GM12878 (cell line): ENCODE measurements at regions not wholly inside any gene's neighbourhood (a gene's known extent, or its start where the extent isn't known, plus 50 kb on each side); places are given as distances from the start of the nearest gene placed in this dataset.

ENCODE experiments used
- ATAC-seq: fragments of 200-7000 bp; cut with Tn5 transposase; 3 replicates; pipeline ENCODE4 v1.9.1; 2020; ENCODE audit warnings: mild to moderate bottlenecking, moderate library complexity
- BruUV-seq: library from RNA; stranded (reverse); fragments of 400-500 nt; replicated peaks from 2 replicates; lab custom pipeline; 2021; lab: Mats Ljungman, UMichigan
- CTCF ChIA-PET: fragments of 300-600 bp; sonication (Branson Sonifier 250); formaldehyde crosslinking; extraction: SDS; loops from one replicate; lab custom pipeline; 2021; ENCODE audit warnings: inconsistent platforms; lab: Yijun Ruan, JAX
- POLR2A ChIA-PET: fragments of 350-600 bp; formaldehyde crosslinking; extraction: SDS; loops from one replicate; lab custom pipeline; 2021; ENCODE audit warnings: inconsistent platforms; lab: Charles Lee
- RAD21 ChIA-PET: fragments of 300-600 bp; sonication (Branson Sonifier 250); formaldehyde crosslinking; loops from one replicate; lab custom pipeline; 2023; ENCODE audit warnings: antibody characterized with exemption; ENCODE audit not compliant: unreplicated experiment; lab: Charles Lee
- SMC1A ChIA-PET: fragments of 300-600 bp; sonication (Branson Sonifier 250); formaldehyde crosslinking; loops from one replicate; lab custom pipeline; 2023; ENCODE audit not compliant: unreplicated experiment, uncharacterized antibody; lab: Charles Lee
- DNase-seq: peaks from one replicate; pipeline ENCODE4 v3.0.0-alpha.2; 2011; ENCODE audit warnings: low read depth, low spot score
- FAIRE-seq: peaks from 3 replicates; lab custom pipeline; 2011; peaks lifted over from hg19 to GRCh38; lab: Jason Lieb, UNC
- H2AFZ ChIP-seq: 2 replicates; pipeline ENCODE4 v1.6.0; 2011; ENCODE audit warnings: low read depth, low read length, control low read depth; ENCODE audit not compliant: control insufficient read depth
- H3K27ac ChIP-seq: 2 replicates; pipeline ENCODE4 v1.5.1; 2011; ENCODE audit warnings: control low read depth; ENCODE audit not compliant: control insufficient read depth, insufficient read depth
- H3K27me3 ChIP-seq, 2 experiments: replicated peaks in 1 of 2; 2 replicates each; pipeline versions ENCODE4 v1.6.0 to v1.6.1; 2011; ENCODE audit warnings: low read length in 1 of 2; ENCODE audit not compliant: control insufficient read depth in 2 of 2, insufficient read depth in 2 of 2
- H3K36me3 ChIP-seq, 2 experiments: 2 replicates each; pipeline ENCODE4 v1.5.1; 2011; ENCODE audit warnings: low read length in 1 of 2; ENCODE audit not compliant: control insufficient read depth in 2 of 2, insufficient read depth in 2 of 2
- H3K4me1 ChIP-seq: 2 replicates; pipeline ENCODE4 v1.6.1; 2011; ENCODE audit warnings: mild to moderate bottlenecking, low read length, moderate library complexity, mixed read lengths; ENCODE audit not compliant: control insufficient read depth, insufficient read depth
- H3K4me2 ChIP-seq: 2 replicates; pipeline ENCODE4 v1.6.0; 2011; ENCODE audit warnings: control low read depth; ENCODE audit not compliant: control insufficient read depth, insufficient read depth
- H3K4me3 ChIP-seq: fragments of 200-600 bp; sonication (generic); 2 replicates; pipeline ENCODE4 v1.5.1; 2016
- H3K79me2 ChIP-seq: 2 replicates; pipeline ENCODE4 v1.6.0; 2011; ENCODE audit warnings: low read length; ENCODE audit not compliant: control insufficient read depth, insufficient read depth
- H3K9ac ChIP-seq: 2 replicates; pipeline ENCODE4 v1.8.0; 2011; ENCODE audit warnings: low read length, control low read depth, mixed read lengths; ENCODE audit not compliant: control insufficient read depth, insufficient read depth
- H3K9me3 ChIP-seq: replicated peaks from 3 replicates; pipeline ENCODE4 v1.5.1; 2011; ENCODE audit warnings: mild to moderate bottlenecking, low read length; ENCODE audit not compliant: control insufficient read depth, insufficient read depth
- H4K20me1 ChIP-seq: 2 replicates; pipeline ENCODE4 v1.6.0; 2011; ENCODE audit not compliant: control insufficient read depth, insufficient read depth
- BACH1 ChIP-seq: fragments of 450-650 bp; IDR thresholded peaks from 2 replicates; pipeline ENCODE4 v1.6.1; 2017; ENCODE audit warnings: mild to moderate bottlenecking, borderline replicate concordance
- CBX3 ChIP-seq: fragments of 200-600 bp; sonication (generic); IDR thresholded peaks from 2 replicates; pipeline ENCODE4 v1.6.1; 2016; ENCODE audit warnings: low read depth, borderline replicate concordance
- CHD2 ChIP-seq: IDR thresholded peaks from 2 replicates; pipeline ENCODE4 v1.6.1; 2011; ENCODE audit warnings: low read depth, low read length, improper control_type of control experiment, borderline replicate concordance
- CHD4 ChIP-seq: fragments of 200-600 bp; sonication (generic); IDR thresholded peaks from 2 replicates; pipeline ENCODE4 v1.6.1; 2016; ENCODE audit warnings: mild to moderate bottlenecking
- DPF2 ChIP-seq: fragments of 450-650 bp; IDR thresholded peaks from 2 replicates; pipeline ENCODE4 v1.6.1; 2017; ENCODE audit warnings: mild to moderate bottlenecking
- ESRRA ChIP-seq: IDR thresholded peaks from 2 replicates; pipeline ENCODE4 v1.6.1; 2012; ENCODE audit warnings: mild to moderate bottlenecking, low read length, improper control_type of control experiment
- MXI1 ChIP-seq: fragments of 150-350 bp; IDR thresholded peaks from 2 replicates; pipeline ENCODE4 v1.6.1; 2011; ENCODE audit warnings: low read depth, mild to moderate bottlenecking, inconsistent platforms, low read length, improper control_type of control experiment
- POLR2A ChIP-seq: IDR thresholded peaks from 2 replicates; pipeline ENCODE4 v1.6.1; 2011; ENCODE audit warnings: low read depth, mild to moderate bottlenecking, low read length
- RAD21 ChIP-seq: IDR thresholded peaks from 2 replicates; pipeline ENCODE4 v1.6.1; 2011; ENCODE audit warnings: mild to moderate bottlenecking, low read depth, low read length, moderate library complexity; ENCODE audit not compliant: insufficient read depth
- RFX5 ChIP-seq: IDR thresholded peaks from 2 replicates; pipeline ENCODE4 v1.6.1; 2011; ENCODE audit warnings: low read depth, low read length, improper control_type of control experiment
- SIX5 ChIP-seq: IDR thresholded peaks from 2 replicates; pipeline ENCODE4 v1.6.1; 2011; ENCODE audit warnings: mild to moderate bottlenecking, low read depth, low read length, moderate library complexity; ENCODE audit not compliant: severe bottlenecking
- SREBF2 ChIP-seq: IDR thresholded peaks from 2 replicates; pipeline ENCODE4 v1.6.1; 2012; ENCODE audit warnings: mild to moderate bottlenecking, low read length
- SUPT20H ChIP-seq: IDR thresholded peaks from 2 replicates; pipeline ENCODE4 v1.6.1; 2011; ENCODE audit warnings: low read depth, mild to moderate bottlenecking, low read length, moderate library complexity, borderline replicate concordance; ENCODE audit not compliant: control insufficient read depth
- YBX1 ChIP-seq: fragments of 450-650 bp; IDR thresholded peaks from 2 replicates; pipeline ENCODE4 v1.6.1; 2016; ENCODE audit warnings: antibody characterized with exemption
- WGBS: methylation state at CpG from one replicate; pipeline ENCODE4 v1.1.6; 2016; ENCODE audit warnings: low lambda C conversion rate; ENCODE audit not compliant: insufficient replicate concordance, insufficient coverage; ENCODE audit errors: missing lambda C conversion rate; 5-methylcytosine and 5-hydroxymethylcytosine counted together
- in situ Hi-C: fragments of 300-500 bp; cut with MboI; formaldehyde crosslinking; loops from 9 replicates; pipeline ENCODE4 v1.14.3; 2018; ENCODE audit warnings: mixed read lengths
- intact Hi-C: fragments of 100-400 bp; cut with micrococcal nuclease; formaldehyde crosslinking; loops from one replicate; pipeline ENCODE4 v1.14.2; 2022; ENCODE audit not compliant: unreplicated experiment
- TF ChIP-seq, protein P1 (sequence below): fragments of 150-350 bp; IDR thresholded peaks from 2 replicates; pipeline ENCODE4 v1.6.1; 2014; ENCODE audit warnings: mild to moderate bottlenecking, low read depth, low read length
- TF ChIP-seq, protein P2 (sequence below): fragments of 450-650 bp; IDR thresholded peaks from 2 replicates; pipeline ENCODE4 v1.6.1; 2016; ENCODE audit warnings: mild to moderate bottlenecking, moderate library complexity, borderline replicate concordance

DNA sequence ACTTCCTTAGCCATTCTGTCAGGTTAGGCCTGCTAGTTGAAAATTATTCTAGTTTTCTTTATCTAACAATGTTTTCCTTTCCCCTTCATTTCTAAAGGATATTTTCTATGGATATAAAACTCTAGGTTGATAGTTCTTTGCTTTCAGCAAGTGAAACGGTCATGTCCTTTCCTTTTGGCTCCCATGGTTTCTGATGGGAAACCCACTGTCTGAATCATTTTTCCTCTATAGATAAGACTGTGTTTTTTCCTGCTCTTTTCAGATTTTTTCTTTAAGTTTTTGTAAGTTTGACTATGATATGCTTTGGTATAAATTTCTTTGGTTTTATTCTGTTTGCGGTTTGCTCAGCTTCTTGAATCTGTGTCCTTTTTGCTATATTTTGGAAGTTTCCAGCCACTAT, 800.9 kb downstream of the USP25 start:
- Histone ChIP-seq H4K20me1 (no peaks in the 10 kb centered on the region), H3K4me3 (no peak overlapping the region), H3K27ac (no peak overlapping the region), H2AFZ (no peak overlapping the region), H3K79me2 (no peaks in the 10 kb centered on the region), H3K27me3 (no peaks in the 10 kb centered on the region), H3K36me3 (no peaks in the 10 kb centered on the region), H3K4me2 (no peak overlapping the region), H3K9ac (no peak overlapping the region)
- RAD21 ChIA-PET, result no interaction called here
- POLR2A ChIA-PET, result no interaction called here
- 26% methylated on average over 2 of the region's 2 CpGs for WGBS
- SMC1A ChIA-PET, result no interaction called here
- BruUV-seq, result no TSS peak
- DNase-seq, result no peak
- intact Hi-C loops (no loop called here), in situ Hi-C loops (no loop called here)
- no peak for ATAC-seq
- FAIRE-seq, result no peak
- no peak for TF ChIP-seq RFX5
- TF ChIP-seq DPF2, result no peak
- no peak for TF ChIP-seq MXI1
- TF ChIP-seq POLR2A, result no peak
- no peak for TF ChIP-seq CHD2
- TF ChIP-seq, protein P1, sequence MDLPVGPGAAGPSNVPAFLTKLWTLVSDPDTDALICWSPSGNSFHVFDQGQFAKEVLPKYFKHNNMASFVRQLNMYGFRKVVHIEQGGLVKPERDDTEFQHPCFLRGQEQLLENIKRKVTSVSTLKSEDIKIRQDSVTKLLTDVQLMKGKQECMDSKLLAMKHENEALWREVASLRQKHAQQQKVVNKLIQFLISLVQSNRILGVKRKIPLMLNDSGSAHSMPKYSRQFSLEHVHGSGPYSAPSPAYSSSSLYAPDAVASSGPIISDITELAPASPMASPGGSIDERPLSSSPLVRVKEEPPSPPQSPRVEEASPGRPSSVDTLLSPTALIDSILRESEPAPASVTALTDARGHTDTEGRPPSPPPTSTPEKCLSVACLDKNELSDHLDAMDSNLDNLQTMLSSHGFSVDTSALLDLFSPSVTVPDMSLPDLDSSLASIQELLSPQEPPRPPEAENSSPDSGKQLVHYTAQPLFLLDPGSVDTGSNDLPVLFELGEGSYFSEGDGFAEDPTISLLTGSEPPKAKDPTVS, result no peak
- TF ChIP-seq BACH1, result no peak
- no peak for TF ChIP-seq SIX5
- TF ChIP-seq SUPT20H, result no peak
- TF ChIP-seq, protein P2, sequence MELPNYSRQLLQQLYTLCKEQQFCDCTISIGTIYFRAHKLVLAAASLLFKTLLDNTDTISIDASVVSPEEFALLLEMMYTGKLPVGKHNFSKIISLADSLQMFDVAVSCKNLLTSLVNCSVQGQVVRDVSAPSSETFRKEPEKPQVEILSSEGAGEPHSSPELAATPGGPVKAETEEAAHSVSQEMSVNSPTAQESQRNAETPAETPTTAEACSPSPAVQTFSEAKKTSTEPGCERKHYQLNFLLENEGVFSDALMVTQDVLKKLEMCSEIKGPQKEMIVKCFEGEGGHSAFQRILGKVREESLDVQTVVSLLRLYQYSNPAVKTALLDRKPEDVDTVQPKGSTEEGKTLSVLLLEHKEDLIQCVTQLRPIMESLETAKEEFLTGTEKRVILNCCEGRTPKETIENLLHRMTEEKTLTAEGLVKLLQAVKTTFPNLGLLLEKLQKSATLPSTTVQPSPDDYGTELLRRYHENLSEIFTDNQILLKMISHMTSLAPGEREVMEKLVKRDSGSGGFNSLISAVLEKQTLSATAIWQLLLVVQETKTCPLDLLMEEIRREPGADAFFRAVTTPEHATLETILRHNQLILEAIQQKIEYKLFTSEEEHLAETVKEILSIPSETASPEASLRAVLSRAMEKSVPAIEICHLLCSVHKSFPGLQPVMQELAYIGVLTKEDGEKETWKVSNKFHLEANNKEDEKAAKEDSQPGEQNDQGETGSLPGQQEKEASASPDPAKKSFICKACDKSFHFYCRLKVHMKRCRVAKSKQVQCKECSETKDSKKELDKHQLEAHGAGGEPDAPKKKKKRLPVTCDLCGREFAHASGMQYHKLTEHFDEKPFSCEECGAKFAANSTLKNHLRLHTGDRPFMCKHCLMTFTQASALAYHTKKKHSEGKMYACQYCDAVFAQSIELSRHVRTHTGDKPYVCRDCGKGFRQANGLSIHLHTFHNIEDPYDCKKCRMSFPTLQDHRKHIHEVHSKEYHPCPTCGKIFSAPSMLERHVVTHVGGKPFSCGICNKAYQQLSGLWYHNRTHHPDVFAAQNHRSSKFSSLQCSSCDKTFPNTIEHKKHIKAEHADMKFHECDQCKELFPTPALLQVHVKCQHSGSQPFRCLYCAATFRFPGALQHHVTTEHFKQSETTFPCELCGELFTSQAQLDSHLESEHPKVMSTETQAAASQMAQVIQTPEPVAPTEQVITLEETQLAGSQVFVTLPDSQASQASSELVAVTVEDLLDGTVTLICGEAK, result no peak
- no peak for TF ChIP-seq SREBF2
- TF ChIP-seq ESRRA, result no peak
- TF ChIP-seq CBX3, result no peak
- no peak for TF ChIP-seq RAD21
- TF ChIP-seq CHD4, result no peak
- no peak for TF ChIP-seq YBX1
- TF ChIP-seq, all 136 proteins: peak for 0
- Histone ChIP-seq H3K9me3 (no peaks in the 10 kb centered on the region; the same call in 2 of the 3 replicates), H3K4me1 (no peaks in the 10 kb centered on the region)
- CTCF ChIA-PET, result no interaction called here
